Colonic mucosa (tissue), 4 donors: ENCODE measurements at regions not wholly inside any gene's neighbourhood (a gene's known extent, or its start where the extent isn't known, plus 50 kb on each side); places are given as distances from the start of the nearest gene placed in this dataset.

Experiments used
- DNase-seq: peaks from one replicate; pipeline ENCODE4 v3.0.0-alpha.2; 2020
- H3K27ac ChIP-seq: fragments of 200-600 bp; one replicate; pipeline ENCODE4 v1.8.0; 2021
- H3K27me3 ChIP-seq: fragments of 200-600 bp; one replicate; pipeline ENCODE4 v1.8.0; 2021
- H3K36me3 ChIP-seq: fragments of 200-600 bp; one replicate; pipeline ENCODE4 v1.8.0; 2021
- H3K4me1 ChIP-seq: fragments of 200-600 bp; one replicate; pipeline ENCODE4 v1.8.0; 2021; ENCODE audit warnings: mild to moderate bottlenecking
- H3K4me3 ChIP-seq: fragments of 200-600 bp; one replicate; pipeline ENCODE4 v1.8.0; 2021
- H3K9ac ChIP-seq, 2 donors: one replicate each; pipeline ENCODE4 v1.7.0; 2013; ENCODE audit warnings: control low read depth in 2 of 2, low read depth in 2 of 2, low read length in 2 of 2
- H3K9me3 ChIP-seq: fragments of 200-600 bp; one replicate; pipeline ENCODE4 v1.8.0; 2021
- intact Hi-C: fragments of 100-400 bp; cut with DNase I; formaldehyde crosslinking; loops from one replicate; pipeline ENCODE4 v1.14.1; 2022
- TF ChIP-seq, protein P1 (sequence below): fragments of 200-600 bp; IDR thresholded peaks from one replicate; pipeline ENCODE4 v1.8.0; 2022; ENCODE audit warnings: antibody characterized with exemption, mild to moderate bottlenecking
- donor health status: healthy.
- donor health status: DM: no; HTN: no; CAD: no.
- donor health status: DM: no; HTN: no; CAD: no.

DNA sequence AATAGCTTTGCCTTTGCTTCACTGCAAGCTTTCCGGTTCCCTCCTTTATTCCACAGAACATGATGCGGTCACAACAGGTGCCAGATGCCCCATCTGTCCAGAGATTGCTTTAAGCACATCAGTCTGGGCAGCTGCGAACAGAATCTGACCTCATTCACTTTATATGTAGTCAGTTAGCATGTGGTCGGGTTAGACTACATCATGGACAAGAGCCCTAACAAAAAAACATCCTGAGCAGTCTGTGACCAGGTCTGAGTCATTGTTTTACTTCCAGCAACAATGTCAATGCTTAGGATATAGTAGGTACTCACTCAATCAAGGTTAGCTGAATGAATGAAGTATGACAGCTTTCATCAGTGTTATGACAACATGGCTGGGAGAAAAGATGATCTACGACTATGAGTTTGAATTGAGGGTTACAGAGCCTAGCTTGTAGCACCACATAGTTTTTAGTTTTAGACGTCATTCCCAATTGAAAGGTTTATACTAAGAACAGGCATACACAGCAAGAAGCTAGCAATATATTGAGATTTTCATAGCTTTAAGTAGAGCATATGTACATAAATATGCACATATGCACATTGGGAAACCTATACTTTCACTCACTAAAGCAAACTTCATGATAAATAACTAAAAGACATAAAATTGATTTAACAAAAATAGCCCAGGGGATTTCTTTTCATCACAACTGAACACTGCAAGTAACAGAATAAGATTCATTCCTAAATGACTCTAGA, 64.2 kb upstream of the TMCC3 start:
- Histone ChIP-seq H3K27ac (no peak overlapping the region), H3K4me3 (no peak overlapping the region), H3K9ac (no peak overlapping the region), H3K9me3 (no peaks in the 10 kb centered on the region), H3K4me1 (no peaks in the 10 kb centered on the region), H3K27me3 (no peaks in the 10 kb centered on the region), H3K36me3 (no peaks in the 10 kb centered on the region)
- no peak for DNase-seq
- TF ChIP-seq, protein P1, sequence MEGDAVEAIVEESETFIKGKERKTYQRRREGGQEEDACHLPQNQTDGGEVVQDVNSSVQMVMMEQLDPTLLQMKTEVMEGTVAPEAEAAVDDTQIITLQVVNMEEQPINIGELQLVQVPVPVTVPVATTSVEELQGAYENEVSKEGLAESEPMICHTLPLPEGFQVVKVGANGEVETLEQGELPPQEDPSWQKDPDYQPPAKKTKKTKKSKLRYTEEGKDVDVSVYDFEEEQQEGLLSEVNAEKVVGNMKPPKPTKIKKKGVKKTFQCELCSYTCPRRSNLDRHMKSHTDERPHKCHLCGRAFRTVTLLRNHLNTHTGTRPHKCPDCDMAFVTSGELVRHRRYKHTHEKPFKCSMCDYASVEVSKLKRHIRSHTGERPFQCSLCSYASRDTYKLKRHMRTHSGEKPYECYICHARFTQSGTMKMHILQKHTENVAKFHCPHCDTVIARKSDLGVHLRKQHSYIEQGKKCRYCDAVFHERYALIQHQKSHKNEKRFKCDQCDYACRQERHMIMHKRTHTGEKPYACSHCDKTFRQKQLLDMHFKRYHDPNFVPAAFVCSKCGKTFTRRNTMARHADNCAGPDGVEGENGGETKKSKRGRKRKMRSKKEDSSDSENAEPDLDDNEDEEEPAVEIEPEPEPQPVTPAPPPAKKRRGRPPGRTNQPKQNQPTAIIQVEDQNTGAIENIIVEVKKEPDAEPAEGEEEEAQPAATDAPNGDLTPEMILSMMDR: no peak
- intact Hi-C loops: no loop called here

DNA sequence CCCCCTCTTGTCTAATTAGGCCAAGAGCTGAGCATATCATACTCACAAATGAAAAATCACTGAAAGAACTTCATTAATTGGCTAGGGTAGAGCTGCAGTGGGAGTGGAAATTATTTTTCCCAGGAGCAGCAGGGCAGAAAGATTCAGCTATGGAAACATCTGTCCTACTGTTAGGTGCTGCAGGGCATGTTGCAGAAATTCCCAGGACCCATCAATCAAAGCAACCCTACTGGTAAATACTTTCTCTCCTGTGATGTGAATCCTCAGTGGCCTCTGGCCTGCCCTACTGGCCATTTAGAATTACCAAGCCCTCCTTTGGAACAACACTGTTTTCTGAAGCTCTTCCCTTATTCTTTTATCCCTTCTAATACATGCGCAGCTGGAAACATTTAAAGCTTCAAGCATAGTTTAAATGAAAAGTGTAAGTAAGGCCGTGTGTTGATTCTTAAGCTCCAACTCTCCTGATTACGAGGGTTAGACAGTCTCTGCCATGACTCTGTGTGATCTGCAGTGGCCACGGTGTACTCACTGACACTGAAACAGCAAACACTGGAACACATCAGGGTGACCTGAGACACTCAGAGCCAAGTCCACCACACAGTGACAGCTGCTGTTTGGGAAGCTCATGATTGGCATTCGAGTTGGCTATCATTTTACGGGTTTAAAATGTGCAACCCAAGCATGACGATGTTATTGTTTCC, 62.6 kb upstream of the TMCC3 start:
- Histone ChIP-seq H3K9ac (no peak overlapping the region), H3K36me3 (no peaks in the 10 kb centered on the region), H3K4me1 (no peaks in the 10 kb centered on the region), H3K27ac (no peak overlapping the region), H3K4me3 (no peak overlapping the region), H3K9me3 (no peaks in the 10 kb centered on the region), H3K27me3 (no peaks in the 10 kb centered on the region)
- intact Hi-C loops: no loop called here
- no peak for DNase-seq
- TF ChIP-seq, protein P1: no peak

DNA sequence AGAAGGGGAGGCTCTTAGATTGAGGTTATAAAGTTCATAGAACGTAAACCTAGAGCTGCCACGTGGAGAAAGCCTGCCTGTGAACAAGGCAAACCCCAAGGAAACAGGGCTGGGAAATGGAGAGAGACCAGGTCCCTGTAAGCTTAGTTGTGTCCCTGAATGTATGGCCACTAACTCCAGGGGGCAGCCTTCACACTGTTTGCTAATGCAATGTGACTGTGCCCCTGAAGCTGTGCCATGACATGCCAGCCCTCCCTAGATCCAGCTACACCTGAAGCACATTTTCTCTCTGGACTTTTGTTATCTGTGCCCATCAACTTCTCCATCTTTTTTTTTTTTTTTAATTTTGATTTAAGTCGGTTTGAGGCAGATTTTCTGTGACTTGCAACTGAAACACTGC, 60.6 kb upstream of the TMCC3 start:
- peak; percentile 39 for DNase-seq
- intact Hi-C loops: no loop called here
- no peak overlapping the region for H3K9ac ChIP-seq
- H3K27me3 ChIP-seq: no peaks in the 10 kb centered on the region
- H3K4me1 ChIP-seq: no peaks in the 10 kb centered on the region
- H3K36me3 ChIP-seq: no peaks in the 10 kb centered on the region
- no peaks in the 10 kb centered on the region for H3K9me3 ChIP-seq
- TF ChIP-seq, protein P1: peak; percentile 27
- H3K4me3 ChIP-seq: no peak overlapping the region
- H3K27ac ChIP-seq: no peak overlapping the region

DNA sequence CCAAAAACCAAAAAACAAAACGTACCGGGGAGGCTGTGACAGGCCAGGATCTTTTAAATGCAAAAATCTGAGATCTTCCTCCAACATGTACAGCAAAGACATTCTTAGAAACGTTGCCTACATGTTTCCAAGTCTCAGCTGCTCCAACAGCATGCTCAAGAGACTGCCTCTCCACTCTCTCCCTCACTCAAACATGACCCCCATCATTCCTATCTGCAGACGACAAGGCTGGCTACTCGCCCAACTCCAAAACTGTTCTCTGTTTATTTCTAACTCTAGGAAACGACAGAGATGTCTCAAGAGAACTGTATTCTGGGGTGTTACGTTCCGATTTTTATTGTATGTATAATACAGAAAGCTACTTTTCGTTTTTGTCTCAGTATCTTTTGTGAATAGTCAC, 57.5 kb upstream of the TMCC3 start:
- DNase-seq: peak; percentile 23
- H3K4me3 ChIP-seq: no peak overlapping the region
- no peaks in the 10 kb centered on the region for H3K36me3 ChIP-seq
- H3K4me1 ChIP-seq: no peaks in the 10 kb centered on the region
- no peak overlapping the region for H3K27ac ChIP-seq
- no peaks in the 10 kb centered on the region for H3K9me3 ChIP-seq
- intact Hi-C loops: no loop called here
- TF ChIP-seq, protein P1: no peak
- H3K9ac ChIP-seq: no peak overlapping the region
- no peaks in the 10 kb centered on the region for H3K27me3 ChIP-seq

DNA sequence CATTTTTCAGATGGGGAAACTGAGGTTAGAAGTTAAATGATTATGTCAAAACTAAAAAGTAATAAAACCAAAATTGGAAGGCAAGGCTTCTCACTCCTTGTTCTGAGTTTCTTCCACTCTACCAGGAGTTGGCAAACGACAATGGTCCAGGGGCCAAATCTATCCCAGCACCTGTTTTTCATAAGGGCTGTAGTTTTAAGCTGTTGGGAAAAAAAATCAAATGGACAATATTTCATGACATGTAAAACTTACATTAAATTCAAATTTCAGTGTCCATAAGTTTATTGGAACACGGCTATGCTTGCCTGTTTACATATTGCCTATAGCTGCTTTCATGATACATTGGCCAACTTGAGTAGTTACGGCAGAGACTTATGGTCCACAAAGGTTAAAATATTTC, 56.7 kb upstream of the TMCC3 start:
- DNase-seq: no peak
- H3K4me1 ChIP-seq: no peaks in the 10 kb centered on the region
- H3K4me3 ChIP-seq: no peak overlapping the region
- H3K36me3 ChIP-seq: no peaks in the 10 kb centered on the region
- no peak overlapping the region for H3K9ac ChIP-seq
- no peaks in the 10 kb centered on the region for H3K9me3 ChIP-seq
- TF ChIP-seq, protein P1: no peak
- intact Hi-C loops: no loop called here
- H3K27ac ChIP-seq: no peak overlapping the region
- H3K27me3 ChIP-seq: no peaks in the 10 kb centered on the region
